H54 (cell line): ENCODE measurements at regions not wholly inside any gene's neighbourhood (a gene's known extent, or its start where the extent isn't known, plus 50 kb on each side); places are given as distances from the start of the nearest gene placed in this dataset.
"Not testable (repeated sequence)": the region's sequence is repeated elsewhere in the genome, so short reads cannot be mapped to it uniquely, and the experiment has no call there.

ENCODE experiments used
- DNase-seq: peaks from one replicate; pipeline ENCODE4 v3.0.0; 2011; ENCODE audit warnings: low spot score, mixed read lengths; ENCODE audit not compliant: insufficient read length
- FAIRE-seq: peaks from 3 replicates; lab custom pipeline; 2011; peaks lifted over from hg19 to GRCh38; lab: Jason Lieb, UNC
- POLR2A ChIP-seq: IDR thresholded peaks from 2 replicates; pipeline ENCODE4 v1.6.1; 2011; ENCODE audit warnings: low read depth, mild to moderate bottlenecking, low read length

DNA sequence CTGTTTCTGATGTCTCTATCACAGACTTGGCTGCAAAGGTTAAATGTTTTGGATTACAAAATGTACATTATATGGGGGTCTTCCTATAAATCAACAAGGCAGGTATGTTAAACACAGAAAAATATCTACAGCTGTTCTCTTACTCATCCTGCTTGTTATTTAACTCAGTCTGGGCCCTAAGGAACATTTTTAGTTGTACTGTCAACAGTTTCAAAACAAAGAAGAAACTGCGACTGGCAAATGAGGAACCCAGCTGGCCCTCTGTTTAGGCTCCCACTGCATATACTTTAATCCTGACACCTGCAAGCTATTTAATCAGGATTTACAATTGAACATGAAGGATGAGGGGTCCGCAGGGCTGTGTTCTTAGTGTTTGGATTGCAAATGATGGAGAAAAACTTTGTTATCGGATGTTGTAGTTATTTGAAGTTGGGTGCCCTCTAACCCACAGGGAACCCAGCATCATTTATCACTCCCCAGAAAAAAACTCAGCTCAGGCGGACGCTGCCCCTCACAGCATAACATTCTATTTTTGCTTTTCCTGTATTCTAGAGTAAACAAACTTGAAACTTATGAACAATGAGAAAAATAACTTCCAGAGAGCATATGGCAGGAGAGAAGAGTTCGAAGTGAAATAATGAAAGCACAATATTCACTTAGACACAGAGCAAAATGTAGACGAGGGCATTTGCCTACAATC is 91.2 kb downstream of the POLR2M start:
- FAIRE-seq, result no peak
- TF ChIP-seq POLR2A, result no peak
- DNase-seq, result no peak

DNA sequence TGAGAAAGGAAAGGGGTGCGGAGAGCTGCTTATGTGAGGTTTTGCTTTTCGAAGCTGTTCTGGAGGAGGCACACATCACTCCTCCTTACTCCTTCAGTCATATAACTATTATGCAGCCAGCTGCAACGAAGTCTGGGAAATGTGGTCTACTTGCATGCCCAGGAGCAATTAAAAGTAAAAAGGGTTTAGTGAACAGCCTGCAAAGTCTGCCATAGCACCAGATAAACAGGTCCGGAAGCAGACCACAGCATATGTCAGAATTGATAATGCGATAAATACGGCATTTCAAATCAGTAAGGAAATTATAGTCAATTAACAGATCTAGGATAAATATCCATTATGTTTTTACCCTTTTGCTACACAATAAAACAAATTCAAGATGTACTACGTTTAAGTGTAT is 99.5 kb downstream of the POLR2M start:
- FAIRE-seq, result no peak
- no peak for DNase-seq
- no peak for TF ChIP-seq POLR2A

GRCh38 chr15:57809285-57809684 is 102.8 kb downstream of the POLR2M start:
- FAIRE-seq, DNase-seq: not testable (repeated sequence)

DNA sequence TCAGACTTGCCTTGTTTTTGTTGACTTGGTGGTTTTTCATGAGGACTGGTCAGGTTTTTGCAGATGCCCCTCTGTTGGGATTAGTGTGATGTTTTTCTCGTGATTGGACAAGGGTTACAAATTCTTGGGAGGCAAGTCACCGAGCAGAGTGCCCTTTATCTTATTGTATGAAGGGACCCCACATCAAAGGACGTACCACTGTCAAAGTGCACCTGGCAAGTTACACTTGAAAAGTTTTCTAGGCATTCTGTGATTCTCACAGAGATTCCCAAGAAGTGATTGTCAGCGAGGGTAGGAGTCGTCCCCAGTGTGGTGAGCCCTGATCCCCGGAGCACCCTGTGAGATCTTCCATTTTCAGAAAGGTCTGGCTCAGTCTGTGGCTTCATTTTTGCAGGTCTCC is 110.1 kb downstream of the POLR2M start:
- DNase-seq (no peak), FAIRE-seq (no peak)
- no peak for TF ChIP-seq POLR2A

GRCh38 chr15:57819646-57820045 is 113.1 kb downstream of the POLR2M start:
- FAIRE-seq (no peak), DNase-seq (no peak)
- TF ChIP-seq POLR2A, result no peak

DNA sequence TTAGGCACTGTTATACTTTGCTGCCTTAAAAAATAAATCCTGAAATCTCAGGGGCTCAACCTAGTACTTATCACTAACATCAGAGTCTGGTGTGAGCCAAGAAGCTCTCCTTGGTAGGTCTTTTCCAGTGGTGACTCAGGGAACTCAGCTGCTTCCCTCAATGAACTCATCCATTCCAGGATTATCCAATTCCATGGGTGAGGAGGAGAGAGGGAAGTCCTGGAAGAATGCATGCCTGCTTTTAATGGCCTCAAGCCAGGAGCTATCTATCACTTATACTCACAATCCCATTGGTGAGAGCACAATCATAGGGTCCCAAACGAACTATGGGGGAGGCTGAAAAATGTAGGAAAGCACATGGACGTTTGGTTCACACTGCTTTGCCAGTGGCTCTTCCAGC is 113.6 kb downstream of the POLR2M start:
- no peak for TF ChIP-seq POLR2A
- FAIRE-seq (no peak), DNase-seq (no peak)

- no peak for TF ChIP-seq POLR2A
- FAIRE-seq, result no peak
- no peak for DNase-seq
Observed at GRCh38 chr15:57821826-57822225, 115.3 kb downstream of the POLR2M start.

DNA sequence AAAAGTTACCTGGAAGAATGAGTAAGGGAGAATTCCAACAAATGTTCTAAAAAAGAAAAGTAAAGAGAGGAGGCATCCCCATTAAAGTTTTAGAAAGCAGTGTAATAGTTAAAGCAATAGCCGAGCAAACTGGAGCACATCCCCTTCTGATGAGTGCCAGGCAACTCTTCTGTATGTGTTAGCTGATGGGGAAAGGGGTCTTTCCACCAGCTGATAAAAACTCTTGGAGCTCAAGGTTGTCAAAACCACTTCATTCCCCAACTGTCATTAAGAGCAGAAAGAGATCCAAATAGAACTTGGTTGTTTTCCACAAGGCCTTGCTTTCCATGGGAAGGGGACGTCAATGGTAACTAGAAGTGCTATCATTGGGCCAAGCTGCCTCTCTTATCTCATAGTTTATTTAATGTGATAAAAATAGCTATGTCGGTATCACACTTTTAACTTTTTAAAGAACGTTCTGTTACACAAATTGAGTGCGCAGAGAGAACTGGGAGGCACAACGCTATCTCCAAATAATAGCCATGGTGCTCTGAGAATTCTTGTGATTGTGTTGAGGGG is 116.9 kb downstream of the POLR2M start:
- TF ChIP-seq POLR2A, result no peak
- FAIRE-seq, result no peak
- DNase-seq, result no peak

GRCh38 chr15:57824186-57824585 is 117.7 kb downstream of the POLR2M start:
- no peak for TF ChIP-seq POLR2A
- FAIRE-seq (no peak), DNase-seq (no peak)

GRCh38 chr15:57827021-57827420 is 120.5 kb downstream of the POLR2M start:
- no peak for TF ChIP-seq POLR2A
- no peak for DNase-seq
- FAIRE-seq, result no peak

- TF ChIP-seq POLR2A, result no peak
- DNase-seq (no peak), FAIRE-seq (no peak)
Observed at GRCh38 chr15:57827971-57828370, 121.5 kb downstream of the POLR2M start.

DNA sequence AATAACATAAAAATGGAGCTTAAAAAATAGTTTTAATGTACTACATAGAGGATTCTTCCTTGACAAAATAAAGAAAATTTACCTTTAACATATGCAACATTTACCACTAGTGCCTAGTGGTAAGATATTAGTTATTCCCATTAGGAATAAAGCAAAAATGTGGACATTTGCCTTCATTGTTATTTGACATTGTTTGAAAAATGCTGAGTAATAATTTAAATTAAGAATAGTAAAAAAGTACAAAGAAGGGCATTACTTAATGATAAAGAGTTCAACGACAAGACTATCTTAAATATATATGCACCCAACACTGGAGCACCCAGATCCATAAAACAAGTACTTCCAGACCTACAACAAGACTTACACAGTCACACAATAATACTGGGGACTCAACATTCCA is 125.7 kb downstream of the POLR2M start:
- TF ChIP-seq POLR2A, result no peak
- FAIRE-seq (no peak), DNase-seq (no peak)

DNA sequence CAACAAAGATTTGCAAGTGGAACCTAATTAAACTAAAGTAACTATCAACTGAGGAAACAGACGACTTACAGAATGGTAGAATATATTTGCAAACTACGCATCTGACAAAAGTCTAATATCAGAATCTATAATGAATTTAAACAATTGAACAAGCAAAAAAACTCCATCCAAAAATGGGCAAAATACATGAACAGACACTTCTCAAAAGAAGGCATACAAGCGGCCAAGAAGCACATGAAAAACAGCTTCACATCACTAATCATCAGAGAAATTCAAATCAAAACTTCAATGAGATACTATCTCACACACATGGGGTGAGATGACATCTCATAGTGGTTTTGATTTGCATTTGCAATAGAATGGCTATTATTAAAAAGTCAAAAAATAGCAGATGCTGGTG is 128.6 kb downstream of the POLR2M start:
- FAIRE-seq (no peak), DNase-seq (no peak)
- no peak for TF ChIP-seq POLR2A

- TF ChIP-seq POLR2A, result no peak
- DNase-seq, result no peak
- FAIRE-seq, result no peak
Observed at GRCh38 chr15:57849317-57849716, 142.8 kb downstream of the POLR2M start.

DNA sequence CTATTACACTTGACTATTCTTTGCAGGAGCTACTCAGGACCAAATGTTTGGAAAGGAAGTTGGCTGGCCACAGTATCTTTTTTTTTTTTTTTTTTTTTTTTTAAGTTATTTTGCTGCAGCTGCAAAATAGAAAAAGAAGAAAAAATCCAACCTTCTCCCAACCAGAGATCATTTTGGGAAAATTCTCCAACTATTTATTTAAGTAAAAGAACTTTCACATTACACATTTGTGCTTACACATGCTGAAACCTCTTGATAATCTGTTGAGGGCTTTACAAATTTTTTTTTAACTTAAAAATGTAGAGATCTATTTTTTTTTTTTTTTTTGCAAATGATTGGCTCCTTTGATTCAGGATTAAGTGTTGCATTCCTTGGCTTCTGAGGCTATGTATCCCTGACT is 148.0 kb downstream of the POLR2M start:
- TF ChIP-seq POLR2A, result no peak
- DNase-seq (no peak), FAIRE-seq (no peak)
